ENCODE measurements at regions not wholly inside any gene's neighbourhood (a gene's known extent, or its start where the extent isn't known, plus 50 kb on each side); places are given as distances from the start of the nearest gene placed in this dataset.
"Not testable (repeated sequence)": the region's sequence is repeated elsewhere in the genome, so short reads cannot be mapped to it uniquely, and the experiment has no call there.

DNA sequence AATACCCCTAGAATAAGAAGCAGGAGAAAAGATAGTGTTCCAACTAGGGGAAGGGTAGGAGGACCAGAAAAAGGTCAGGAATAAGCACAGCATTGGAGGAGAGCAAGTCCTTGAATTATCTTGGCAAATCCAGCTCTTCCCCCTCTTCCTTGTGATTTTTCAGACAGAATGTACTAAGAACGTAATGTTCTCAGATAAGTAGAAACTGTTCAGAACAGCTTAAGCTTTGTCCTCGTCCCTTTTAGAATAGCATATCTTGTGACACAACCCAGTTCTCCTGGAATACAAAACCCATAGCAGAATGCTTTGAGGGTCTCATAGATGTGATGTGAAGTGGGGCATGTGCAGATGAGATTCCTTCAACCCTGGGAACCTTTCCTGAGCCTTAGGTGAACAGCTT lies 97.4 kb downstream of the EMB start:
- no peak for DNase-seq (ENCODE audit: extremely low read depth, low read depth)

GRCh38 chr5:50340757-50341156 lies 100.3 kb downstream of the EMB start:
- DNase-seq (ENCODE audit: extremely low read depth, low read depth) = no peak

DNA sequence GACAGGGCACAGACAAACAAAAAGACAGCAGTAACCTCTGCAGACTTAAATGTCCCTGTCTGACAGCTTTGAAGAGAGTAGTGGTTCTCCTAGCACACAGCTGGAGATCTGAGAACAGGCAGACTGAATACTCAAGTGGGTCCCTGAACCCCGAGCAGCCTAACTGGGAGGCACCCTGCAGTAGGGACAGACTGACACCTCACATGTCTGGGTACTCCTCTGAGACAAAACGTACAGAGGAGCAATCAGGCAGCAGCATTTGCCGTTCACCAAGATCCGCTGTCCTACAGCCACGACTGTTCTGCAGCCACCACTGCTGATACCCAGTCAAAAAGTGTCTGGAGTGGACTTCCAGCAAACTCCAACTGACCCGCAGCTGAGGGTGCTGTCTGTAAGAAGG lies 110.5 kb downstream of the EMB start:
- not testable (repeated sequence) for DNase-seq (ENCODE audit: extremely low read depth, low read depth)

- no peak for DNase-seq (ENCODE audit: extremely low read depth, low read depth)
Measured at GRCh38 chr5:50328193-50328729, 112.8 kb downstream of the EMB start.

DNA sequence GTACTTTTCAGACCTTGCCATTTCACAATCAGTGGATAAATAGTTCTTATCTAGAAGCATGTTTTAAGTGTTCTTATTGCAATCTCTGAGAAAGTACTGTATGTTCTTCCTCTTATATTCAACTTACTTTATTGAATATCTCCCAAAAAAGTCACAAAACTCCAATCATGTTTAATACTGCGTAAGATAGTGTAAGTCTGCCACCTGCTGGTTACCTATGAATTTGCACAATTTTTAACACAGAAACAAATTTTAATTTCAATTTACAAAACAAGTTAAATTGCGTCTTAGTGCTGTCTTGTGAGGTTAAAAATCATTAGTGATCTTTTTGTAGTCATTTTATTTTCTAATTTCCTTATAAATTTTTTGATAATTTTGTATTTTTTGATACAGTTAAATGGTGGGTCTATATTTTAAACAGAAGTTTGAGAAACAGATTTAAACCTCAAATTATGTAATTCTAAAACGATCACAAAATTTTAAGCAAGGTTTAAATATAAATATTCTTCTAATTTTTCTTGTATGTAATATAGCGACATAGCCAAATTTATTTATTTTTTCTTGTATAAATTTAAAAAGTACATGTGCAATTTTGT lies 115.8 kb downstream of the EMB start:
- peak; percentile 28 for DNase-seq (ENCODE audit: extremely low read depth, low read depth)

GRCh38 chr5:50320131-50320749 lies 120.8 kb downstream of the EMB start:
- no peak for DNase-seq (ENCODE audit: extremely low read depth, low read depth)

DNA sequence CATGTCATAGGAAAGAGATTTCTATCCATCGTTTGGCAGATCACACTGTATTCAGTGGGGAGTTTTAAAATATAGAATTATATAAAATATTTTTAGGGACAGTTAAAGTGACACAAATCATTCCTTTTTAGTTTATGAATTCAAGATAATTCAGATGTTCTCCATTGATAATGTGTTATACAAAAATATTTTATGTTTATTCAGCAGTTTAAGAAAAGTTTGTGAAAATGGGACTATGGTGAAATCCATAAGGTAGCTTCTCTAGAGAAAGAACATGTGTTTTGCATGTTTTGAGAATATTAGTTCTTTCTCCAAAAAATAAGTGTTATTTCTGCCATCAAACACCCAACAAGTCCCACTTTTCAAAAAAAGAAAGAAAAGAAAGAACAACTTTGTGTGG lies 122.9 kb downstream of the EMB start:
- no peak for DNase-seq (ENCODE audit: extremely low read depth, low read depth)

GRCh38 chr5:50306488-50306887 lies 134.6 kb downstream of the EMB start:
- DNase-seq (ENCODE audit: extremely low read depth, low read depth) = not testable (repeated sequence)

- DNase-seq (ENCODE audit: extremely low read depth, low read depth) = peak; percentile 71
Measured at GRCh38 chr5:50302815-50303490, 138.1 kb downstream of the EMB start.

DNA sequence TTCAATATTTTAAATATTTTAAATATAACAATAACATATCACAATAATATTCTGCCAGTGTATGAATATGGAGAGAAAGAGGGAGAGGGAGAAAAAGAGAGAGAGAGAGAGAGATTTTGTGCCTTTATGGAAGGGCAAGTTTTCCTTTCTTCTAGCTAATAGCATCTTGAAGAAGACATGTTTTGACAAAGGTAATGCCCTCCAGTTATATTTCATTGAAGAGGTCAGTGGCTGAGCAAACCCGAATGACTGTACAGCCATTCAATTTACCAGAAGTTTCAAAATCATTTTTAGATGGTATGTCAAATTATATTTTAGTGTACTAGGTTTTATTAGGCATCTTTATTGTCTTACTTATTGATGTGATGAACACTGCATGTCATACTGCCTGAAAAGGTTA lies 139.3 kb downstream of the EMB start:
- DNase-seq (ENCODE audit: extremely low read depth, low read depth) = no peak

GRCh38 chr5:50300878-50301277 lies 140.2 kb downstream of the EMB start:
- DNase-seq (ENCODE audit: extremely low read depth, low read depth) = no peak

DNA sequence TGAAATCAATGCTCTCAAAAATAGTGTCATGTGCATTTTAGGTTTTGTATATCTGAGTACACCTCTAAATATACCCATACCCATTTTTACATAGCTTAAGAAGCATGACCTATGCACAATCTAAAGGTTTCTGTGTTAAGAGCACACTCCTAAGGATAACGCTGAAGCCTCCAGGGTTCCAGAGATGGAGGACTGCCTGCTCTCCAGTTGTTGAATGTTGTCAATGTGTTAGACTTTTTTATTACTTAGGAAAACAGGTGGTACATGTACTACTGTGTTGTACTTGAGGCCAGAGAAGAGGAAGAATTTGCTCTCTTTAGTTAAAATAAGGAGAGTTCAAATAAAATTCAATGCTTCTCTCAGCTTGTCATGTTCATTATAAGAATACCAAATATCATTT lies 141.2 kb downstream of the EMB start:
- no peak for DNase-seq (ENCODE audit: extremely low read depth, low read depth)

- DNase-seq (ENCODE audit: extremely low read depth, low read depth) = no peak
Measured at GRCh38 chr5:50292735-50293394, 148.2 kb downstream of the EMB start.

- DNase-seq (ENCODE audit: extremely low read depth, low read depth) = not testable (repeated sequence)
Measured at GRCh38 chr5:50280461-50280860, 160.6 kb downstream of the EMB start.

All from NCI-H460 (cell line).